PFSK-1 (cell line): ENCODE measurements at regions not wholly inside any gene's neighbourhood (a gene's known extent, or its start where the extent isn't known, plus 50 kb on each side); places are given as distances from the start of the nearest gene placed in this dataset.

Source experiments
- FOXP2 ChIP-seq: optimal IDR thresholded peaks from 2 replicates; pipeline ENCODE3; 2011; ENCODE audit warnings: borderline replicate concordance, control low read depth, inconsistent platforms; ENCODE audit not compliant: insufficient read depth; ENCODE audit errors: extremely low read length, extremely low read depth
- POLR2AphosphoS5 ChIP-seq: IDR thresholded peaks from 2 replicates; pipeline ENCODE4 v1.6.1; 2012; ENCODE audit warnings: low read depth, mild to moderate bottlenecking, control low read depth, low read length, moderate library complexity
- REST ChIP-seq, 2 experiments: IDR thresholded peaks; 2 replicates each; pipeline versions ENCODE4 v1.6.1 to v1.8.0; 2011 to 2012; ENCODE audit warnings: low read depth in 2 of 2, low read length in 2 of 2, control low read depth in 1 of 2, inconsistent platforms in 1 of 2, mild to moderate bottlenecking in 1 of 2, moderate library complexity in 1 of 2; ENCODE audit not compliant: insufficient read depth in 1 of 2
- SIN3A ChIP-seq: IDR thresholded peaks from 2 replicates; pipeline ENCODE4 v1.6.1; 2012; ENCODE audit warnings: mild to moderate bottlenecking, low read length, moderate library complexity, borderline replicate concordance; ENCODE audit not compliant: insufficient read depth
- TAF1 ChIP-seq: IDR thresholded peaks from 2 replicates; pipeline ENCODE4 v1.6.1; 2012; ENCODE audit warnings: low read length, control low read depth, borderline replicate concordance; ENCODE audit not compliant: insufficient read depth

GRCh38 chr7:52311886-52312285 lies 723.5 kb upstream of the POM121L12 start:
- no peak for TF ChIP-seq TAF1
- no peak for TF ChIP-seq POLR2AphosphoS5
- TF ChIP-seq SIN3A = no peak
- no peak for TF ChIP-seq REST (IDR thresholded peaks at IDR 0.05; ENCODE audit: insufficient read depth in 1 of 2, low read depth in 2 of 2, low read length in 2 of 2)
- TF ChIP-seq FOXP2 = no peak
